Epithelial cell of esophagus (primary cell): ENCODE measurements at regions not wholly inside any gene's neighbourhood (a gene's known extent, or its start where the extent isn't known, plus 50 kb on each side); places are given as distances from the start of the nearest gene placed in this dataset.

Experiments
- DNase-seq: peaks from one replicate; pipeline ENCODE4 v3.0.0; 2010; ENCODE audit warnings: low read depth
- H3K4me3 ChIP-seq: 2 replicates; pipeline ENCODE4 v1.5.1; 2011; ENCODE audit warnings: mild to moderate bottlenecking, low read length, control low read depth
- TF ChIP-seq, protein P1 (sequence below): IDR thresholded peaks from 2 replicates; pipeline ENCODE4 v1.5.1; 2011; ENCODE audit warnings: low read depth, mild to moderate bottlenecking, low read length, control low read depth, inconsistent platforms; ENCODE audit not compliant: insufficient read depth; ENCODE audit errors: missing control alignments

- H3K4me3 ChIP-seq = no peak overlapping the region
- DNase-seq = no peak
- TF ChIP-seq, protein P1, sequence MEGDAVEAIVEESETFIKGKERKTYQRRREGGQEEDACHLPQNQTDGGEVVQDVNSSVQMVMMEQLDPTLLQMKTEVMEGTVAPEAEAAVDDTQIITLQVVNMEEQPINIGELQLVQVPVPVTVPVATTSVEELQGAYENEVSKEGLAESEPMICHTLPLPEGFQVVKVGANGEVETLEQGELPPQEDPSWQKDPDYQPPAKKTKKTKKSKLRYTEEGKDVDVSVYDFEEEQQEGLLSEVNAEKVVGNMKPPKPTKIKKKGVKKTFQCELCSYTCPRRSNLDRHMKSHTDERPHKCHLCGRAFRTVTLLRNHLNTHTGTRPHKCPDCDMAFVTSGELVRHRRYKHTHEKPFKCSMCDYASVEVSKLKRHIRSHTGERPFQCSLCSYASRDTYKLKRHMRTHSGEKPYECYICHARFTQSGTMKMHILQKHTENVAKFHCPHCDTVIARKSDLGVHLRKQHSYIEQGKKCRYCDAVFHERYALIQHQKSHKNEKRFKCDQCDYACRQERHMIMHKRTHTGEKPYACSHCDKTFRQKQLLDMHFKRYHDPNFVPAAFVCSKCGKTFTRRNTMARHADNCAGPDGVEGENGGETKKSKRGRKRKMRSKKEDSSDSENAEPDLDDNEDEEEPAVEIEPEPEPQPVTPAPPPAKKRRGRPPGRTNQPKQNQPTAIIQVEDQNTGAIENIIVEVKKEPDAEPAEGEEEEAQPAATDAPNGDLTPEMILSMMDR = no peak
Measured at GRCh38 chr3:71921036-71921435, 136.1 kb upstream of the PROK2 start.

DNA sequence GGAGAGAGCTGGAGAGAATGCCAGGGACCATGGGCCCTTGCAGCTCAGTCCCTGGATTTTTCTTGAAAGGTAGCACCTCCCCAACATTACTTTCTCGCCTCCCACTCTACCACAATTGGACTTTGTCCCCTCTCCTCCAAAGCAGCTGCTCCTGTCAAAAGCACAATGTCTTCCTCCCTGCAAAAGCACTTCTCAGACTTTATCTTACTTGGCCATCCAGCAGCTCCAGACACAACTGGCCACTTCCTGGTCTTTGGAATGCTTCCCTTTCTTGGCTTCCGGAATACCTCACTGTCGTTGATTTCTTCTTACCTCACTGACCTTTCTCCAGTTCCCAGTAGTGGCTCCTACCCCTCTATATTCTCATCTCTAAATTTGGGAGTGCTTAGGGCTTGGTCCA, 134.6 kb upstream of the PROK2 start:
- no peak overlapping the region for H3K4me3 ChIP-seq
- TF ChIP-seq, protein P1 = no peak
- no peak for DNase-seq

- no peak for DNase-seq
- H3K4me3 ChIP-seq = no peak overlapping the region
- TF ChIP-seq, protein P1 = no peak
Measured at GRCh38 chr3:71917545-71917944, 132.6 kb upstream of the PROK2 start.

GRCh38 chr3:71916747-71917369, 131.9 kb upstream of the PROK2 start:
- TF ChIP-seq, protein P1 = no peak
- peak; percentile 10 for DNase-seq
- H3K4me3 ChIP-seq = no peak overlapping the region

- TF ChIP-seq, protein P1 = no peak
- DNase-seq = no peak
- no peak overlapping the region for H3K4me3 ChIP-seq
Measured at GRCh38 chr3:71912839-71913495, 128.0 kb upstream of the PROK2 start.

- no peak overlapping the region for H3K4me3 ChIP-seq
- DNase-seq = no peak
- TF ChIP-seq, protein P1 = no peak
Measured at GRCh38 chr3:71910108-71910507, 125.2 kb upstream of the PROK2 start.

DNA sequence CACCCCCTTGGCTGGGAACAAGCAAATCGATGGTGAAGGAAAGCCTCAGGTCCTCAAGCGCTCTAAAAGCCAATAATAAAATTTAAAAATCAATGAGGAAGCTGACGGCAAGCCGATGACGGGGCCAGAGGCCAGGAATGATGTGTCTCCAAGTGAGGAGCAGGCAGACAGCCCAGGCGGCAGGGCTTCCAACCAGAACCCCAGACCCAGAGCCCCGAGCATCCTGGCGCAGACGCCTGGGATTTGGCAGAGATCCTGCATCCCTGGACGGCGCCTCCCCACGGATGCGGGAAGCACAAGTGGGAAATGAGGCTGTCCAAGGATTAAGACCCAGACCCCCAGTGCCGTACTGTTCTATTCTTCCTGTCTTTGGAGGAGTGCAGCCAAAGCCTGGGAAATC, 123.0 kb upstream of the PROK2 start:
- TF ChIP-seq, protein P1 = no peak
- no peak overlapping the region for H3K4me3 ChIP-seq

More for the DNA sequence above, 123.0 kb upstream of the PROK2 start:
- DNase-seq = no peak
